Cardiac muscle cell (in vitro differentiated cells and primary cell): ENCODE measurements at regions not wholly inside any gene's neighbourhood (a gene's known extent, or its start where the extent isn't known, plus 50 kb on each side); places are given as distances from the start of the nearest gene placed in this dataset.
A peak's percentile ranks its signal among the peaks of the same experiment; 100 is the strongest.

Experiments
- DNase-seq, 2 donors: peaks; one replicate each; pipeline versions ENCODE4 v3.0.0 to v3.0.0-alpha.2; 2010 to 2017; ENCODE audit warnings: low read depth in 1 of 2, low spot score in 1 of 2
- H3K27ac ChIP-seq: fragments of 200-600 bp; sonication (generic); 2 replicates; pipeline ENCODE4 v1.5.1; 2016
- H3K27me3 ChIP-seq: fragments of 200-600 bp; sonication (generic); 2 replicates; pipeline ENCODE4 v1.6.0; 2016; ENCODE audit warnings: control low read depth
- H3K36me3 ChIP-seq: fragments of 200-600 bp; sonication (generic); 2 replicates; pipeline ENCODE4 v1.5.1; 2016; ENCODE audit warnings: control low read depth
- H3K4me1 ChIP-seq: fragments of 200-600 bp; sonication (generic); 2 replicates; pipeline ENCODE4 v1.8.1; 2017; ENCODE audit warnings: low read depth, mild to moderate bottlenecking, mixed run types
- H3K4me3 ChIP-seq: fragments of 200-600 bp; sonication (generic); 2 replicates; pipeline ENCODE4 v1.5.1; 2016; ENCODE audit warnings: mild to moderate bottlenecking
- H3K9me3 ChIP-seq: fragments of 200-600 bp; sonication (generic); 2 replicates; pipeline ENCODE4 v1.5.1; 2017; ENCODE audit warnings: low read depth, mild to moderate bottlenecking, control low read depth
- CTCF ChIP-seq: IDR thresholded peaks from 2 replicates; pipeline ENCODE4 v1.5.1; 2012; ENCODE audit warnings: low read depth, mild to moderate bottlenecking, low read length

DNA sequence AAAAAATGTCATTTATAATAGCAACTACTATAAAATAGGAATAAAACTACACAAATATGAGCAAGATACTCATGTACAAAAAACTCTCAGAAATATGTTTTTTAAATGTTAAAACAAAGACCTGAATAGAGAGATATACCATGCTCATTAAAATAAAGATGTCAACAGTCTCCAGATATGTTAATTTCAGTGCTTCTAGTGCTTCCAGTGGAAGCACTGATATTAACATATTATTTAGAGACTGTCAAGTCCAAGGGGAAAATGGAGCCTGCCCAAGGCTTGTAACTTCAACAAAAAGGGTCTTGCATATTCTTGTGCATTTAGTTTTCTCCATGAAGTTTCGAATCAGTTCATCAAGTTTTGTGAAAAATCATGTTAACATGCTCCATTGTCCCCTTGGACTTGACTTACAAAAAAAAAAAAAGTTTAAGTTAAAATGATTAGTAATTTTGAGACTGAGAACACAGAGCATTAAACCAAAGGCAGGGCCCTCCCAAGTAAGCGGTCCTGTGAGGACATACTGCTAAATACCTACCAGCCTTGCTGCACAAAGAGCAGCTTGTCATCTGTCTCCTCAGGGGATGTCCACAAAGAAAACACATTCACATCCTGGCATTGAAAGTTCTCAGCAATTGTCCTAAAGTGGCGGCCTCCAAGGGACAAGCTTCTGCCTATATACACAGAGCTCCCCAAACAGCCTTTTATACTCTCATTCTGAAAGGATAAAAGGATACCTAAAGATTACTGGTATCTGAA lies 501.9 kb upstream of the CHAC2 start:
- no peaks in the 10 kb centered on the region for H3K27me3 ChIP-seq
- no peaks in the 10 kb centered on the region for H3K4me1 ChIP-seq
- DNase-seq, result no peak
- no peaks in the 10 kb centered on the region for H3K9me3 ChIP-seq
- H3K27ac ChIP-seq, result no peak overlapping the region
- peak overlapping the region; percentile 2 for H3K4me3 ChIP-seq
- H3K36me3 ChIP-seq, result no peaks in the 10 kb centered on the region
- TF ChIP-seq CTCF, result no peak

DNA sequence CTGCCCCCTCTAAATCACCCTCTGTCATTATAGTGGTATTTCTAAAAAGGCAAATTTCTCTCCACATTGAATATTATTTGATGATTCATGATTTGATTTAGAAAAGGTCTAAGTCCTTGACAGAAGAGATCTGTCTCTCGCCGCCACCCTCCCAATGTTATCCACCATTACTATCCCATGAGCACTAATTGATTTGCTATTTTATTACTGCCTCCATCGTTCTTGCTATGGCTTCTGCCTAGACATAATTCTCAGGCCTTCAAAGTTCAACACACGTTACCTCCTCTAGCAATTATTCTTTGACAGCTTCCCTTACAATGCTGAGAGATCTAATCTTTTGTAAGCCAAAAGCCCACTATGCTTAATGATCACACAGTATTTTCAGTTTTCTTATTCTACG lies 507.0 kb upstream of the CHAC2 start:
- H3K4me1 ChIP-seq, result no peaks in the 10 kb centered on the region
- H3K36me3 ChIP-seq, result no peaks in the 10 kb centered on the region
- H3K4me3 ChIP-seq, result no peak overlapping the region
- no peak overlapping the region for H3K27ac ChIP-seq
- TF ChIP-seq CTCF, result no peak
- H3K9me3 ChIP-seq, result no peaks in the 10 kb centered on the region
- no peaks in the 10 kb centered on the region for H3K27me3 ChIP-seq
- DNase-seq, result no peak

DNA sequence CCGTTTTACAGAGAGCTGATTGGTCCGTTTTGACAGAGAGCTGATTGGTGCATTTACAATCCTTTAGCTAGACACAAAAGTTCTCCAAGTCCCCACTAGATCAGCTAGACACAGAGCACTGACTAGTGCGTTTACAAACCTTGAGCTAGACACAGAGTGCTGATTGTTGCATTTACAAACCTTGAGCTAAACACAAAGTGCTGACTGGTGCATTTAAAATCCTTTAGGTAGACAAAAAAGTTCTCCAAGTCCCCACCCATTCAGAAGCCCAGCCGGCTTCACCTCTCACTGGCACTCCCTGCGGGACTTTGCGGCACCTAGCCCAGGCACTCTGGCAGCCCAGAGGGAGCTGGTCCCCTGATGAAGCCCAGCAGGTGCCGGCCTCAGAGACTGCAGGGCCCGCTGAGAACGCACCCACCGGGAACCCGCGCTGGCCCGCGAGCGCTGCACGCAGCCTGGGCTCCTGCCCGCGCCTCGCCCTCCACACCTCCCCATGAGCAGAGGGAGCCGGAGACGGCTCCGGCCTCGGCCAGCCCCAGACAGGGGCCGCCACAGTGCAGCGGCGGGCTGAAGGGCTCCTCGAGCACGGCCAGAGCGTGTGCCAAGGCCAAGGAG lies 508.1 kb upstream of the CHAC2 start:
- no peaks in the 10 kb centered on the region for H3K9me3 ChIP-seq
- no peaks in the 10 kb centered on the region for H3K27me3 ChIP-seq
- no peak for TF ChIP-seq CTCF
- no peaks in the 10 kb centered on the region for H3K4me1 ChIP-seq
- H3K36me3 ChIP-seq, result no peaks in the 10 kb centered on the region
- no peak overlapping the region for H3K27ac ChIP-seq
- H3K4me3 ChIP-seq, result no peak overlapping the region
- DNase-seq, result no peak

GRCh38 chr2:53257287-53257686 lies 510.3 kb upstream of the CHAC2 start:
- H3K4me1 ChIP-seq, result no peaks in the 10 kb centered on the region
- no peaks in the 10 kb centered on the region for H3K36me3 ChIP-seq
- no peak for DNase-seq
- H3K27me3 ChIP-seq, result no peaks in the 10 kb centered on the region
- H3K27ac ChIP-seq, result no peak overlapping the region
- H3K4me3 ChIP-seq, result no peak overlapping the region
- no peak for TF ChIP-seq CTCF
- no peaks in the 10 kb centered on the region for H3K9me3 ChIP-seq

DNA sequence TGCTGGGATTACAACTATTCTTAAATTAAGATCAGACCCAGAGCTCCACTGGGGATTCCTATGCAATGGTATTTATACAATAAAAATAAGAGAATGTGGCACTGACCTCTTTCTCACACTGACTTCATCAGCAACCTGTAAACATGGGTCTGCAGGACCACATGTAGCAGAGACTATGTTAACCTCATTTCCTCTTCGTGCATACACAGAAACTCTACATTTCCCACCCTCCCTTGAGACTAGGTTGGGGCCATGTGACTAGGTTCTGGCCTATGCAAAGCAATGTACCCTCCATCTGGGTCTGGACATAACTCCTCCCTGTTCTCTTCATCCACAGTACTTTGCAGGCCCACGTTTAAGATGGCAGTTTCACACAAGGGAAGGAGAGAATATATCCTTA lies 514.4 kb upstream of the CHAC2 start:
- Histone ChIP-seq H3K9me3 (no peaks in the 10 kb centered on the region), H3K36me3 (no peaks in the 10 kb centered on the region), H3K4me1 (no peaks in the 10 kb centered on the region), H3K27me3 (no peaks in the 10 kb centered on the region), H3K4me3 (no peak overlapping the region), H3K27ac (no peak overlapping the region)
- DNase-seq, result no peak
- TF ChIP-seq CTCF, result no peak
